GM12875 (cell line): ENCODE measurements at regions not wholly inside any gene's neighbourhood (a gene's known extent, or its start where the extent isn't known, plus 50 kb on each side); places are given as distances from the start of the nearest gene placed in this dataset.
"Not testable (repeated sequence)": the region's sequence is repeated elsewhere in the genome, so short reads cannot be mapped to it uniquely, and the experiment has no call there.

Source experiments
- H3K4me3 ChIP-seq: one replicate; pipeline ENCODE4 v1.5.1; 2011; ENCODE audit warnings: low read depth, low read length, control low read depth
- CTCF ChIP-seq: IDR thresholded peaks from 2 replicates; pipeline ENCODE4 v1.5.1; 2011; ENCODE audit warnings: low read depth, mild to moderate bottlenecking, control low read depth, inconsistent platforms, low read length, moderate library complexity, borderline replicate concordance; ENCODE audit not compliant: insufficient read depth

DNA sequence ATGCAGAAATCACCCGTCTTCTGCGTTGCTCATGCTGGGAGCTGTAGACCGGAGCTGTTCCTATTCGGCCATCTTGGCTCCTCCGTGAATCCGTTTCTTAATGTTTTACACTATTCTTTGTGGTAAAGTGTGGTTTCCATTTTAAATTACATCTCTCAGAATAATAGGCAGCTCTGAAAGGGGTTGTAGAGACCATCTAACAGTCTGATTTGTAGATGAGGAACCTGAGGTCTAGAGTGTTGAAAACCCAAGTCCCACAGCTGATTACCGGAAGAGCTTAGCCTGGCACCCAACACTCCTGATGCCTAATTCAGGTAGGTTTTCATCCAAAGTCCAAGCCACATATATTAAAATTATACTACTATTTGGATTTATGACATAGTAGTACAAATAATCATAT is 144.0 kb downstream of the LEPR start:
- TF ChIP-seq CTCF, result no peak
- no peak overlapping the region for H3K4me3 ChIP-seq

- TF ChIP-seq CTCF, result no peak
- no peak overlapping the region for H3K4me3 ChIP-seq
These were observed 147.8 kb downstream of the LEPR start for GRCh38 chr1:65568285-65568684.

- no peak overlapping the region for H3K4me3 ChIP-seq
- TF ChIP-seq CTCF, result no peak
These were observed 152.4 kb downstream of the LEPR start for GRCh38 chr1:65572701-65573421.

- no peak for TF ChIP-seq CTCF
- H3K4me3 ChIP-seq, result no peak overlapping the region
These were observed 156.8 kb downstream of the LEPR start for GRCh38 chr1:65577278-65577677.

- H3K4me3 ChIP-seq, result not testable (repeated sequence)
These were observed 157.5 kb downstream of the LEPR start for GRCh38 chr1:65577982-65578381.

GRCh38 chr1:65581119-65581518 is 160.7 kb downstream of the LEPR start:
- H3K4me3 ChIP-seq, result no peak overlapping the region
- TF ChIP-seq CTCF, result no peak

GRCh38 chr1:65584399-65584798 is 163.9 kb downstream of the LEPR start:
- H3K4me3 ChIP-seq, result no peak overlapping the region
- TF ChIP-seq CTCF, result no peak
